ENCODE measurements at regions not wholly inside any gene's neighbourhood (a gene's known extent, or its start where the extent isn't known, plus 50 kb on each side); places are given as distances from the start of the nearest gene placed in this dataset.
"Not testable (repeated sequence)": the region's sequence is repeated elsewhere in the genome, so short reads cannot be mapped to it uniquely, and the experiment has no call there.

- not testable (repeated sequence) for DNase-seq (ENCODE audit: low read depth in 1 of 2, low spot score in 1 of 2)
These were observed 197.7 kb upstream of the IRF2BP2 start for GRCh38 chr1:234807705-234808104.

GRCh38 chr1:234802586-234802985, 192.6 kb upstream of the IRF2BP2 start:
- DNase-seq (ENCODE audit: low read depth in 1 of 2, low spot score in 1 of 2), result not testable (repeated sequence)

GRCh38 chr1:234801636-234802035, 191.7 kb upstream of the IRF2BP2 start:
- DNase-seq (ENCODE audit: low read depth in 1 of 2, low spot score in 1 of 2), result not testable (repeated sequence)

- not testable (repeated sequence) for DNase-seq (ENCODE audit: low read depth in 1 of 2, low spot score in 1 of 2)
These were observed 191.2 kb upstream of the IRF2BP2 start for GRCh38 chr1:234801147-234801546.

GRCh38 chr1:234800563-234800962, 190.6 kb upstream of the IRF2BP2 start:
- not testable (repeated sequence) for DNase-seq (ENCODE audit: low read depth in 1 of 2, low spot score in 1 of 2)

GRCh38 chr1:234799021-234799689, 189.2 kb upstream of the IRF2BP2 start:
- DNase-seq (ENCODE audit: low read depth in 1 of 2, low spot score in 1 of 2), result not testable (repeated sequence)

- DNase-seq (ENCODE audit: low read depth in 1 of 2, low spot score in 1 of 2), result not testable (repeated sequence)
These were observed 187.2 kb upstream of the IRF2BP2 start for GRCh38 chr1:234797216-234797615.

- not testable (repeated sequence) for DNase-seq (ENCODE audit: low read depth in 1 of 2, low spot score in 1 of 2)
These were observed 186.4 kb upstream of the IRF2BP2 start for GRCh38 chr1:234796438-234796792.

GRCh38 chr1:234795711-234796437, 185.9 kb upstream of the IRF2BP2 start:
- DNase-seq (ENCODE audit: low read depth in 1 of 2, low spot score in 1 of 2), result not testable (repeated sequence)

- DNase-seq (ENCODE audit: low read depth in 1 of 2, low spot score in 1 of 2), result not testable (repeated sequence)
These were observed 185.0 kb upstream of the IRF2BP2 start for GRCh38 chr1:234795007-234795406.

- not testable (repeated sequence) for DNase-seq (ENCODE audit: low read depth in 1 of 2, low spot score in 1 of 2)
These were observed 184.5 kb upstream of the IRF2BP2 start for GRCh38 chr1:234794452-234794851.

GRCh38 chr1:234793924-234794323, 183.9 kb upstream of the IRF2BP2 start:
- not testable (repeated sequence) for DNase-seq (ENCODE audit: low read depth in 1 of 2, low spot score in 1 of 2)

GRCh38 chr1:234792221-234792864, 182.4 kb upstream of the IRF2BP2 start:
- DNase-seq (ENCODE audit: low read depth in 1 of 2, low spot score in 1 of 2), result not testable (repeated sequence)

GRCh38 chr1:234791615-234792014, 181.6 kb upstream of the IRF2BP2 start:
- DNase-seq (ENCODE audit: low read depth in 1 of 2, low spot score in 1 of 2), result not testable (repeated sequence)

GRCh38 chr1:234790333-234790732, 180.4 kb upstream of the IRF2BP2 start:
- DNase-seq (ENCODE audit: low read depth in 1 of 2, low spot score in 1 of 2), result not testable (repeated sequence)

GRCh38 chr1:234787011-234787584, 177.1 kb upstream of the IRF2BP2 start:
- DNase-seq (ENCODE audit: low read depth in 1 of 2, low spot score in 1 of 2), result not testable (repeated sequence)

GRCh38 chr1:234785922-234786321, 175.9 kb upstream of the IRF2BP2 start:
- not testable (repeated sequence) for DNase-seq (ENCODE audit: low read depth in 1 of 2, low spot score in 1 of 2)

- not testable (repeated sequence) for DNase-seq (ENCODE audit: low read depth in 1 of 2, low spot score in 1 of 2)
These were observed 175.5 kb upstream of the IRF2BP2 start for GRCh38 chr1:234785471-234785919.

GRCh38 chr1:234784108-234784507, 174.1 kb upstream of the IRF2BP2 start:
- not testable (repeated sequence) for DNase-seq (ENCODE audit: low read depth in 1 of 2, low spot score in 1 of 2)

- no peak for DNase-seq (ENCODE audit: low read depth in 1 of 2, low spot score in 1 of 2)
These were observed 172.8 kb upstream of the IRF2BP2 start for GRCh38 chr1:234782791-234783190.

GRCh38 chr1:234782105-234782751, 172.2 kb upstream of the IRF2BP2 start:
- no peak for DNase-seq (ENCODE audit: low read depth in 1 of 2, low spot score in 1 of 2)
